MCF 10A (cell line): ENCODE measurements at regions not wholly inside any gene's neighbourhood (a gene's known extent, or its start where the extent isn't known, plus 50 kb on each side); places are given as distances from the start of the nearest gene placed in this dataset.
"Not testable (repeated sequence)": the region's sequence is repeated elsewhere in the genome, so short reads cannot be mapped to it uniquely, and the experiment has no call there.

Experiments
- BruUV-seq: library from RNA; stranded (reverse); fragments of 400-500 nt; replicated peaks from 2 replicates; lab custom pipeline; 2021; lab: Mats Ljungman, UMichigan
- CTCF ChIA-PET: fragments of 300-600 bp; sonication (Branson Sonifier 250); formaldehyde crosslinking; extraction: SDS; loops from one replicate; lab custom pipeline; 2021; ENCODE audit warnings: antibody characterized with exemption, inconsistent platforms; lab: Yijun Ruan, JAX
- POLR2A ChIA-PET: fragments of 300-600, 350-650 bp; sonication (Branson Sonifier 250); formaldehyde crosslinking; extraction: SDS; loops from one replicate; lab custom pipeline; 2020; ENCODE audit warnings: antibody characterized with exemption, inconsistent platforms; lab: Yijun Ruan, JAX
- DNase-seq: peaks from one replicate; pipeline ENCODE4 v3.0.0-alpha.2; 2018; ENCODE audit not compliant: unreplicated experiment
- H3K27ac Mint-ChIP-seq: one replicate; pipeline ENCODE4 v1.8.0; 2022; ENCODE audit warnings: mild to moderate bottlenecking, low read depth, mixed read lengths; ENCODE audit not compliant: unreplicated experiment
- H3K27me3 Mint-ChIP-seq: one replicate; pipeline ENCODE4 v1.8.0; 2022; ENCODE audit warnings: mixed read lengths; ENCODE audit not compliant: insufficient read depth, unreplicated experiment
- H3K36me3 Mint-ChIP-seq: one replicate; pipeline ENCODE4 v1.8.0; 2022; ENCODE audit warnings: mild to moderate bottlenecking, moderate library complexity, mixed read lengths; ENCODE audit not compliant: insufficient read depth, unreplicated experiment
- H3K4me1 Mint-ChIP-seq: one replicate; pipeline ENCODE4 v1.8.0; 2022; ENCODE audit warnings: mixed read lengths; ENCODE audit not compliant: insufficient read depth, unreplicated experiment
- H3K4me3 Mint-ChIP-seq: one replicate; pipeline ENCODE4 v1.8.0; 2022; ENCODE audit warnings: mild to moderate bottlenecking, moderate library complexity, mixed read lengths; ENCODE audit not compliant: unreplicated experiment
- H3K9me3 Mint-ChIP-seq: one replicate; pipeline ENCODE4 v1.8.0; 2022; ENCODE audit warnings: mixed read lengths; ENCODE audit not compliant: unreplicated experiment
- intact Hi-C: fragments of 100-400 bp; cut with micrococcal nuclease; formaldehyde crosslinking; loops from 2 replicates; pipeline ENCODE4 v1.14.1; 2022
- TF ChIP-seq, protein P1 (sequence below): fragments of 200-600 bp; IDR thresholded peaks from one replicate; pipeline ENCODE4 v1.8.0; 2022; ENCODE audit warnings: antibody characterized with exemption, mild to moderate bottlenecking; ENCODE audit not compliant: unreplicated experiment

DNA sequence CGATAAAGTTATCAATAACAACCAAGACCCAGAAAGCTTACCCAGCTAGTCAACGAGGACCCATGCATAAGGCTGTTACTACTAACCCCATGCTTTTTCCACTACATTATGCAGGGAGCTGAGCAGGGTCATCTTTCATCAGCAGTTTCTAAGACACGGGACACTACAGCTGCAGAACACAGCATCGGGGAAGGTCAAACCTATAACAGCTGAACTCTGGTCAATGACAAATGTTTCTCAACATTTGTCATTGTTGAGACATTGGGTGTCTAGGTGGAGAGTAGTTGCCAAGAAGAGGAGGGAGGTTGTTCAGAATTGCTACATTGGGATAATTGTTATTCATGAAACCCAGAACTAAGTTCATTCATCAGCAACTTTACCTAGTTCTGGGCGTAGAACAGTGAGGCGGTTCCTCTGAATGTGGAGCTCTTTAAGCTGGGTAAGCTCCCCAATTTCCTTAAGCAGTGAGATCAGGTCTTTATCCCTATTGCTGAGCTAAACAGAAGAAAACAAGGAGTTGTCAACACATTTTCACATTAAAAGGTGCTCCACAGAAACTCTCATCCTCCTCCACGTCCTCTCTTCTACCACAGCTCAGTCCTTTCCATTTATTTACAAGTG, 105.6 kb downstream of the ZNF22 start:
- ChIA-PET CTCF (interaction anchor here (0.6 kb wide), 1 partner anchor 129 kb away, joined by 4 read pairs; no protein-coding TSS in a partner anchor), POLR2A (no interaction called here)
- peaks cover 6% of the 10 kb centered on the region for H3K36me3 Mint-ChIP-seq
- H3K27ac Mint-ChIP-seq = no peak overlapping the region
- no peaks in the 10 kb centered on the region for H3K27me3 Mint-ChIP-seq
- no TSS peak for BruUV-seq
- H3K9me3 Mint-ChIP-seq = no peaks in the 10 kb centered on the region
- no peaks in the 10 kb centered on the region for H3K4me1 Mint-ChIP-seq
- intact Hi-C loops = no loop called here
- no peak for DNase-seq
- TF ChIP-seq, protein P1, sequence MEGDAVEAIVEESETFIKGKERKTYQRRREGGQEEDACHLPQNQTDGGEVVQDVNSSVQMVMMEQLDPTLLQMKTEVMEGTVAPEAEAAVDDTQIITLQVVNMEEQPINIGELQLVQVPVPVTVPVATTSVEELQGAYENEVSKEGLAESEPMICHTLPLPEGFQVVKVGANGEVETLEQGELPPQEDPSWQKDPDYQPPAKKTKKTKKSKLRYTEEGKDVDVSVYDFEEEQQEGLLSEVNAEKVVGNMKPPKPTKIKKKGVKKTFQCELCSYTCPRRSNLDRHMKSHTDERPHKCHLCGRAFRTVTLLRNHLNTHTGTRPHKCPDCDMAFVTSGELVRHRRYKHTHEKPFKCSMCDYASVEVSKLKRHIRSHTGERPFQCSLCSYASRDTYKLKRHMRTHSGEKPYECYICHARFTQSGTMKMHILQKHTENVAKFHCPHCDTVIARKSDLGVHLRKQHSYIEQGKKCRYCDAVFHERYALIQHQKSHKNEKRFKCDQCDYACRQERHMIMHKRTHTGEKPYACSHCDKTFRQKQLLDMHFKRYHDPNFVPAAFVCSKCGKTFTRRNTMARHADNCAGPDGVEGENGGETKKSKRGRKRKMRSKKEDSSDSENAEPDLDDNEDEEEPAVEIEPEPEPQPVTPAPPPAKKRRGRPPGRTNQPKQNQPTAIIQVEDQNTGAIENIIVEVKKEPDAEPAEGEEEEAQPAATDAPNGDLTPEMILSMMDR = no peak
- H3K4me3 Mint-ChIP-seq = no peak overlapping the region

DNA sequence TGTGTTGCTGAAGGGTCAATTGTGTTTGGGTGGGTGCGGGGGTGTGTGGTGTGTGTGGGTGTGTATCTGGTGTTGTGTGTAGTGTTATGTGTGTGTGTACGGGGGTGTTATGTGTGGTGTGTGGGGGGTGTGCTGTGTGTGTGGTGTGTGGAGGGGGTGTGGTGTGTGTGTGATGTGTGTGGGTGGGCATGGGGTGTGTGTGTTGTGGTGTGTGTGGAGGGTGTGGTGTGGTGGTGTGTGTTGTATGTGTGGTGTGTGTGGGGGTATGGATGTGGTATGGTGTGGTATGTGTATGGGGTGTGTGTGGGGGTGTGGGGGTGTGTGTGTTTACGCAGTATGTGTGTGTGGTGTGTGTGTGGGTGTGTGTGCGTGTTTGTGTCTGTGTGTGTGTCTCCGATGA, 110.8 kb downstream of the ZNF22 start:
- Mint-ChIP-seq H3K4me1 (no peaks in the 10 kb centered on the region), H3K27me3 (no peaks in the 10 kb centered on the region), H3K4me3 (no peak overlapping the region), H3K36me3 (no peaks in the 10 kb centered on the region), H3K27ac (no peak overlapping the region), H3K9me3 (no peaks in the 10 kb centered on the region)
- ChIA-PET POLR2A (no interaction called here), CTCF (no interaction called here)
- TF ChIP-seq, protein P1 = no peak
- no peak for DNase-seq
- BruUV-seq = no TSS peak
- intact Hi-C loops = no loop called here

DNA sequence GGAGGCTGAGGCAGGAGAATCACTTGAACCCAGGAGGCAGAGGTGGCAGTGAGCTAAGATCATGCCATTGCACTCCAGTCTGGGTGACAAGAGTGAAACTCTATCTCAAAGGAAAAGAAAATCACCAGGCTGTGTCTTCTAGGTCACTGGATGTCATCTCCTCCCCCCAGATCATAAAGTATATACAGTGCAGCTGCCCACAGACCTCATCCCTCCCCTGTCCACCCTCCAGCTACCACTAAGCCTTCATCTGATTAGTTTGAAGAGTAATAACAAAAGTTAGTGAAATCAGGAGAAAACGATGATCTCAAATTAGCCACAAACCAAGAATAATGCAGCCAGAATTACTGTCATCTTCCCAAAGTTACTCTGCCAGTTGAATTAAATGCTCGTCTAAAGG, 117.2 kb downstream of the ZNF22 start:
- H3K36me3 Mint-ChIP-seq, H3K9me3 Mint-ChIP-seq, intact Hi-C loops, DNase-seq, BruUV-seq, H3K27ac Mint-ChIP-seq, POLR2A ChIA-PET, H3K4me1 Mint-ChIP-seq, H3K27me3 Mint-ChIP-seq, H3K4me3 Mint-ChIP-seq: not testable (repeated sequence)
- CTCF ChIA-PET = interaction anchor here (0.6 kb wide), 1 partner anchor 26 kb away, joined by 3 read pairs; no protein-coding TSS in a partner anchor

DNA sequence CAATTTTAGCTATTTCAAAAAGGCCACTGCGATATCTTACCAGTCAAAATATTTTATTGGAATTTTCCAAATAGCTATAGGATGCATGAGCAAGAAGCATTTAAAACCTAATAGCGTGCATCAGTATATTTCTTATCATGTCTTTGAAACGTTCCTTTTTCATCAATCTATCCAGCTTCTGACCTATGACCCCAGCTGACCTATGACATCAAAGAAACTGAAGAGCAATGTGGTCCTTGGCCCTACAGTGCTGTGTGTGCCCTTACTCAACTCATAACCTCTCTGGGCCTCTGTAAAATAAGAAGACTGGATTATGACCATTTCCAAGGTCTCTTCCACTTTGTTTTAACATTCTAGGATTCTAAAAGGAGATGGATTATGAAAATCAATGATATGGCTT, 118.2 kb downstream of the ZNF22 start:
- H3K9me3 Mint-ChIP-seq = no peaks in the 10 kb centered on the region
- H3K4me3 Mint-ChIP-seq = no peak overlapping the region
- no TSS peak for BruUV-seq
- no peaks in the 10 kb centered on the region for H3K36me3 Mint-ChIP-seq
- no peaks in the 10 kb centered on the region for H3K4me1 Mint-ChIP-seq
- ChIA-PET CTCF (interaction anchor here (0.6 kb wide), 1 partner anchor 15 kb away, joined by 3 read pairs; no protein-coding TSS in a partner anchor), POLR2A (no interaction called here)
- no peaks in the 10 kb centered on the region for H3K27me3 Mint-ChIP-seq
- no peak for DNase-seq
- TF ChIP-seq, protein P1 = no peak
- no peak overlapping the region for H3K27ac Mint-ChIP-seq
- intact Hi-C loops = no loop called here

DNA sequence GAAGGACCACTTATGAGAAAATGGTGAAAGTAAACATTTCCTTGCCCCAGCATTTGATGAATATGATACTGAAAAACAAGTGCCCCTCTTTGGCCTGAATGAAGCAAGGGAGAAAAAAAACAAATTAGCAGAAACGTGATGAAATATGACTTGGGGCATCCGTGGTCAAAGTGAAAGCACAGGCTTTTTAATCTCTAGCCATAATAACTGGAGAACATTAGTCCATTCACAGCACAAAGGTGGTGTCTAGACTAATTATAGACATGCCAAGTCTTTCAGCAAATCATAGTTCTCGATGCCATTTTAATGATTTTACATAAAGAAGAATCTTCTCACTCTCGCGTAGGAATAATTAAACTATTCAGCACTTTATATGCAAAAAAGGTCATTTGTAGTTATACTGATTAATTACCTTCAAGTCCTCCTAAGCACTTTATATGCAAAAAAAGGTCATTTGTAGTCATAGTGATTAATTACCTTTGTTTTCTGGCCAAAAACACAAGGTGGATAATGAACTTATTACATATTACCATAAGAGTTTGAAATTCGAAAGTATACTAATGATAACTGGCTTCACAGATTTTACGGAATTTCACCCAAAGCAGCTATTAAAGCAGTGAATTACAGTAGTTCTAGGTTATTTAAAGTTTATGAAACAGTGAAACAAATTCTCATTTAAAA, 121.6 kb downstream of the ZNF22 start:
- H3K27me3 Mint-ChIP-seq, H3K4me3 Mint-ChIP-seq, DNase-seq, H3K36me3 Mint-ChIP-seq, intact Hi-C loops, POLR2A ChIA-PET, CTCF ChIA-PET, H3K4me1 Mint-ChIP-seq, H3K27ac Mint-ChIP-seq, BruUV-seq, H3K9me3 Mint-ChIP-seq: not testable (repeated sequence)
